IMR-90 (cell line): ENCODE measurements at regions not wholly inside any gene's neighbourhood (a gene's known extent, or its start where the extent isn't known, plus 50 kb on each side); places are given as distances from the start of the nearest gene placed in this dataset.

Source experiments
- ATAC-seq: fragments of 200-7000 bp; cut with Tn5 transposase; 2 replicates; pipeline ENCODE4 v1.9.1; 2020; ENCODE audit warnings: low read depth, mild to moderate bottlenecking, moderate library complexity
- BruUV-seq: library from RNA; stranded (reverse); fragments of 400-500 nt; replicated peaks from 2 replicates; lab custom pipeline; 2021; lab: Mats Ljungman, UMichigan
- CTCF ChIA-PET: fragments of 300-600 bp; formaldehyde crosslinking; extraction: SDS; loops from one replicate; lab custom pipeline; 2021; ENCODE audit warnings: antibody characterized with exemption; lab: Yijun Ruan, JAX
- POLR2A ChIA-PET: fragments of 300-600 bp; sonication (Branson Sonifier 250); formaldehyde crosslinking; loops from one replicate; lab custom pipeline; 2022; ENCODE audit warnings: antibody characterized with exemption; ENCODE audit not compliant: unreplicated experiment; lab: Charles Lee
- DNase-seq: peaks from one replicate; pipeline ENCODE4 v3.0.0; 2013
- H2AFZ ChIP-seq: replicated peaks from 2 replicates; pipeline ENCODE3; 2013; ENCODE audit warnings: low read length, mild to moderate bottlenecking; ENCODE audit not compliant: poor library complexity
- H2AK5ac ChIP-seq: 2 replicates; pipeline ENCODE4 v1.6.1; 2013; ENCODE audit warnings: low read depth, low read length, inconsistent platforms
- H2AK9ac ChIP-seq: replicated peaks from 2 replicates; pipeline ENCODE3; 2013; ENCODE audit warnings: mild to moderate bottlenecking, low read depth, low read length, moderate library complexity; ENCODE audit not compliant: poor library complexity
- H2BK120ac ChIP-seq: 2 replicates; pipeline ENCODE4 v1.6.1; 2013; ENCODE audit warnings: low read depth, low read length, inconsistent platforms
- H2BK15ac ChIP-seq: 3 replicates; pipeline ENCODE4 v1.6.1; 2013; ENCODE audit warnings: low read depth, low read length, inconsistent platforms
- H2BK20ac ChIP-seq: 2 replicates; pipeline ENCODE4 v1.6.1; 2013; ENCODE audit warnings: low read depth, mild to moderate bottlenecking, inconsistent platforms, low read length, moderate library complexity
- H2BK5ac ChIP-seq: 2 replicates; pipeline ENCODE4 v1.6.1; 2013; ENCODE audit warnings: mild to moderate bottlenecking, low read depth, low read length, inconsistent platforms; ENCODE audit not compliant: poor library complexity, severe bottlenecking
- H3K14ac ChIP-seq: replicated peaks from 2 replicates; pipeline ENCODE4 v1.6.1; 2013; ENCODE audit warnings: low read depth, low read length, inconsistent platforms
- H3K18ac ChIP-seq: 2 replicates; pipeline ENCODE4 v1.6.1; 2013; ENCODE audit warnings: low read depth, low read length, control low read depth
- H3K23ac ChIP-seq: 2 replicates; pipeline ENCODE4 v1.6.1; 2013; ENCODE audit warnings: low read depth, low read length, inconsistent platforms
- H3K27ac ChIP-seq: 2 replicates; pipeline ENCODE4 v1.5.1; 2013; ENCODE audit warnings: mild to moderate bottlenecking, control low read depth, low read length; ENCODE audit not compliant: insufficient read depth
- H3K27me3 ChIP-seq: 2 replicates; pipeline ENCODE4 v1.6.1; 2013; ENCODE audit warnings: low read length; ENCODE audit not compliant: control insufficient read depth, insufficient read depth
- H3K36me3 ChIP-seq: 2 replicates; pipeline ENCODE4 v1.6.1; 2013; ENCODE audit warnings: low read length, mixed read lengths; ENCODE audit not compliant: control insufficient read depth, insufficient read depth
- H3K4ac ChIP-seq: 2 replicates; pipeline ENCODE4 v1.6.1; 2013; ENCODE audit warnings: low read depth, low read length, inconsistent platforms
- H3K4me1 ChIP-seq: 2 replicates; pipeline ENCODE4 v1.6.1; 2013; ENCODE audit warnings: low read length, mixed read lengths; ENCODE audit not compliant: control insufficient read depth, insufficient read depth
- H3K4me2 ChIP-seq: 2 replicates; pipeline ENCODE4 v1.6.1; 2013; ENCODE audit warnings: low read depth, mild to moderate bottlenecking, control low read depth, low read length, moderate library complexity
- H3K4me3 ChIP-seq: 2 replicates; pipeline ENCODE4 v1.5.1; 2013; ENCODE audit warnings: low read depth, mild to moderate bottlenecking, control low read depth, low read length, moderate library complexity; ENCODE audit not compliant: insufficient read depth
- H3K56ac ChIP-seq: 2 replicates; pipeline ENCODE4 v1.6.1; 2013; ENCODE audit warnings: low read length, inconsistent platforms; ENCODE audit not compliant: insufficient read depth; ENCODE audit errors: extremely low read depth
- H3K79me1 ChIP-seq, 2 experiments: 2 replicates each; pipeline ENCODE4 v1.6.1; 2013; ENCODE audit warnings: low read length in 2 of 2, inconsistent platforms in 1 of 2, low read depth in 1 of 2
- H3K9ac ChIP-seq: 2 replicates; pipeline ENCODE4 v1.6.1; 2013; ENCODE audit warnings: low read depth, low read length, control low read depth
- H3K9me1 ChIP-seq: 2 replicates; pipeline ENCODE4 v1.6.1; 2013; ENCODE audit warnings: low read length, inconsistent platforms; ENCODE audit not compliant: insufficient read depth
- H3K9me3 ChIP-seq: 2 replicates; pipeline ENCODE4 v1.6.1; 2013; ENCODE audit warnings: low read length; ENCODE audit not compliant: control insufficient read depth, insufficient read depth
- H4K20me1 ChIP-seq: 2 replicates; pipeline ENCODE4 v1.6.1; 2013; ENCODE audit warnings: low read length, inconsistent platforms; ENCODE audit not compliant: insufficient read depth
- H4K5ac ChIP-seq: 2 replicates; pipeline ENCODE4 v1.6.1; 2013; ENCODE audit warnings: mild to moderate bottlenecking, low read depth, low read length, control low read depth
- H4K8ac ChIP-seq, 2 experiments: 2 replicates each; pipeline ENCODE4 v1.6.1; 2013; ENCODE audit warnings: low read depth in 2 of 2, low read length in 2 of 2, control low read depth in 1 of 2, inconsistent platforms in 1 of 2
- H4K91ac ChIP-seq: 2 replicates; pipeline ENCODE4 v1.6.1; 2013; ENCODE audit warnings: low read depth, low read length, inconsistent platforms; ENCODE audit not compliant: insufficient read depth
- CEBPB ChIP-seq: IDR thresholded peaks from 2 replicates; pipeline ENCODE4 v1.6.1; 2012; ENCODE audit warnings: low read depth, low read length, improper control_type of control experiment
- ELK1 ChIP-seq: fragments of 150-350 bp; IDR thresholded peaks from 2 replicates; pipeline ENCODE4 v1.6.1; 2016; ENCODE audit warnings: low read depth, mild to moderate bottlenecking, low read length, moderate library complexity, borderline replicate concordance
- WGBS, 2 experiments: methylation state at CpG; one replicate each; pipeline versions ENCODE4 v1.1.5 to v1.1.7; 2013; ENCODE audit warnings: missing lambda C conversion rate in 2 of 2; ENCODE audit not compliant: insufficient read length in 1 of 2; ENCODE audit errors: extremely low coverage in 2 of 2; 5-methylcytosine and 5-hydroxymethylcytosine counted together
- dilution Hi-C: fragments of 300-500 bp; cut with HindIII; formaldehyde crosslinking; loops from one replicate; pipeline ENCODE4 v1.14.3; 2018; ENCODE audit warnings: low sequenced_read_pairs; ENCODE audit not compliant: unreplicated experiment
- in situ Hi-C: fragments of 300-500 bp; cut with MboI; formaldehyde crosslinking; loops from 3 replicates; pipeline ENCODE4 v1.14.3; 2019; ENCODE audit warnings: low sequenced_read_pairs, inconsistent platforms, mixed read lengths
- intact Hi-C: fragments of 100-400 bp; cut with micrococcal nuclease; formaldehyde crosslinking; loops from 2 replicates; pipeline ENCODE4 v1.10.0; 2022

DNA sequence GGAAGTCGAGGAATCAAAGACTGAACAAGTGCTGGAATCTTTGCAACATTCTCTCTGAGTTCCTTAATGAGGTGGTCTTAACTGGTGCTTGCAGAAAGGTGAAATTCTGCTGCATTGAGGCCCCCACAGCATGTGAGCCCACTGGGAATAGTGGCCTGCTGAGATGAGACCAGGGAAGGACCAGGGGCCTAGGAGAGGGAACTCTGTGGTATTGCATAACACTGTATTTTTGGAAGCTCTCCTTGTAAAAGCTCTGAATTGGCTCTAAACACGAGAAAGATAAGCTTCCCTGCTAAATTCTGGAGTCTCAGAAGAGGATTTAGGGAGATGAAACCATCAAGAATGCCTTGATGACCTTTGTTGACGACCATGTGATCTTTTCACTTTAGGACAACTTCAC is 100.4 kb upstream of the TSC22D1 start:
- Histone ChIP-seq H2AFZ (no peak overlapping the region), H2BK5ac (no peak overlapping the region), H2AK5ac (no peak overlapping the region), H3K36me3 (no peaks in the 10 kb centered on the region), H3K18ac (no peak overlapping the region), H3K79me1 (no peaks in the 10 kb centered on the region), H3K4me3 (no peak overlapping the region), H2BK20ac (no peak overlapping the region), H3K14ac (no peak overlapping the region), H3K4me2 (no peak overlapping the region), H4K8ac (no peak overlapping the region; a peak in 1 of 4 replicates), H4K91ac (no peak overlapping the region), H2AK9ac (no peak overlapping the region), H3K23ac (no peak overlapping the region), H3K4ac (no peak overlapping the region), H4K5ac (no peak overlapping the region), H3K27me3 (no peaks in the 10 kb centered on the region), H4K20me1 (no peaks in the 10 kb centered on the region), H2BK15ac (no peak overlapping the region), H3K56ac (no peak overlapping the region), H3K9me3 (no peaks in the 10 kb centered on the region), H3K27ac (no peak overlapping the region), H2BK120ac (no peak overlapping the region), H3K9me1 (no peaks in the 10 kb centered on the region), H3K9ac (no peak overlapping the region), H3K4me1 (peaks cover 4% of the 10 kb centered on the region; the same call in 1 of the 2 replicates)
- DNase-seq (no peak), ATAC-seq (no peak)
- POLR2A ChIA-PET = no interaction called here
- in situ Hi-C loops (no loop called here), dilution Hi-C loops (no loop called here), intact Hi-C loops (no loop called here)
- WGBS, 2 experiments = no CpG with 5 or more reads among the region's 3 CpGs
- no TSS peak for BruUV-seq
- TF ChIP-seq ELK1 (no peak), CEBPB (peak; percentile 44; the same call in 1 of the 2 replicates)
- CTCF ChIA-PET = interaction anchor here (0.6 kb wide), 2 partner anchors 9 to 190 kb away, joined by 5 read pairs; no protein-coding TSS in a partner anchor
